ENCODE measurements at regions not wholly inside any gene's neighbourhood (a gene's known extent, or its start where the extent isn't known, plus 50 kb on each side); places are given as distances from the start of the nearest gene placed in this dataset.

- no peak for TF ChIP-seq JUND (IDR thresholded peaks at IDR 0.05; ENCODE audit: low read depth)
- no peak for DNase-seq (ENCODE audit: low read depth in 1 of 2, low spot score in 1 of 2)
- in situ Hi-C loops (cut with HindIII; ENCODE audit: low pct_unique_long_range_greater_than_20kb, low sequenced_read_pairs), result no loop called here
These were observed 192.8 kb upstream of the SALL3 start for GRCh38 chr18:78786776-78787175.

GRCh38 chr18:78787751-78788150, 191.9 kb upstream of the SALL3 start:
- DNase-seq (ENCODE audit: low read depth in 1 of 2, low spot score in 1 of 2), result no peak
- TF ChIP-seq JUND (IDR thresholded peaks at IDR 0.05; ENCODE audit: low read depth), result no peak
- in situ Hi-C loops (cut with HindIII; ENCODE audit: low pct_unique_long_range_greater_than_20kb, low sequenced_read_pairs), result no loop called here

GRCh38 chr18:78788161-78788560, 191.5 kb upstream of the SALL3 start:
- in situ Hi-C loops (cut with HindIII; ENCODE audit: low pct_unique_long_range_greater_than_20kb, low sequenced_read_pairs), result no loop called here
- DNase-seq (ENCODE audit: low read depth in 1 of 2, low spot score in 1 of 2), result no peak
- no peak for TF ChIP-seq JUND (IDR thresholded peaks at IDR 0.05; ENCODE audit: low read depth)

- DNase-seq (ENCODE audit: low read depth in 1 of 2, low spot score in 1 of 2), result no peak
- TF ChIP-seq JUND (IDR thresholded peaks at IDR 0.05; ENCODE audit: low read depth), result no peak
- in situ Hi-C loops (cut with HindIII; ENCODE audit: low pct_unique_long_range_greater_than_20kb, low sequenced_read_pairs), result no loop called here
These were observed 189.8 kb upstream of the SALL3 start for GRCh38 chr18:78789850-78790249.

- no peak for TF ChIP-seq JUND (IDR thresholded peaks at IDR 0.05; ENCODE audit: low read depth)
- in situ Hi-C loops (cut with HindIII; ENCODE audit: low pct_unique_long_range_greater_than_20kb, low sequenced_read_pairs), result no loop called here
- DNase-seq (ENCODE audit: low read depth in 1 of 2, low spot score in 1 of 2), result no peak
These were observed 189.1 kb upstream of the SALL3 start for GRCh38 chr18:78790511-78790910.

GRCh38 chr18:78790960-78791359, 188.7 kb upstream of the SALL3 start:
- no peak for DNase-seq (ENCODE audit: low read depth in 1 of 2, low spot score in 1 of 2)
- no peak for TF ChIP-seq JUND (IDR thresholded peaks at IDR 0.05; ENCODE audit: low read depth)
- in situ Hi-C loops (cut with HindIII; ENCODE audit: low pct_unique_long_range_greater_than_20kb, low sequenced_read_pairs), result no loop called here

GRCh38 chr18:78792094-78792493, 187.5 kb upstream of the SALL3 start:
- no peak for DNase-seq (ENCODE audit: low read depth in 1 of 2, low spot score in 1 of 2)
- in situ Hi-C loops (cut with HindIII; ENCODE audit: low pct_unique_long_range_greater_than_20kb, low sequenced_read_pairs), result no loop called here
- TF ChIP-seq JUND (IDR thresholded peaks at IDR 0.05; ENCODE audit: low read depth), result no peak

- no peak for TF ChIP-seq JUND (IDR thresholded peaks at IDR 0.05; ENCODE audit: low read depth)
- in situ Hi-C loops (cut with HindIII; ENCODE audit: low pct_unique_long_range_greater_than_20kb, low sequenced_read_pairs), result no loop called here
These were observed 186.9 kb upstream of the SALL3 start for GRCh38 chr18:78792736-78793135.

GRCh38 chr18:78793313-78794070, 186.1 kb upstream of the SALL3 start:
- in situ Hi-C loops (cut with HindIII; ENCODE audit: low pct_unique_long_range_greater_than_20kb, low sequenced_read_pairs), result no loop called here
- no peak for DNase-seq (ENCODE audit: low read depth in 1 of 2, low spot score in 1 of 2)
- no peak for TF ChIP-seq JUND (IDR thresholded peaks at IDR 0.05; ENCODE audit: low read depth)

More at GRCh38 chr18:78792736-78793135, 186.9 kb upstream of the SALL3 start:
- no peak for DNase-seq (ENCODE audit: low read depth in 1 of 2, low spot score in 1 of 2)

- no peak for TF ChIP-seq JUND (IDR thresholded peaks at IDR 0.05; ENCODE audit: low read depth)
- DNase-seq (ENCODE audit: low read depth in 1 of 2, low spot score in 1 of 2), result no peak
These were observed 185.6 kb upstream of the SALL3 start for GRCh38 chr18:78794071-78794430.

GRCh38 chr18:78796693-78797455, 182.7 kb upstream of the SALL3 start:
- no peak for TF ChIP-seq JUND (IDR thresholded peaks at IDR 0.05; ENCODE audit: low read depth)

More at GRCh38 chr18:78794071-78794430, 185.6 kb upstream of the SALL3 start:
- in situ Hi-C loops (cut with HindIII; ENCODE audit: low pct_unique_long_range_greater_than_20kb, low sequenced_read_pairs), result no loop called here

GRCh38 chr18:78797499-78797898, 182.1 kb upstream of the SALL3 start:
- in situ Hi-C loops (cut with HindIII; ENCODE audit: low pct_unique_long_range_greater_than_20kb, low sequenced_read_pairs), result no loop called here
- no peak for DNase-seq (ENCODE audit: low read depth in 1 of 2, low spot score in 1 of 2)
- TF ChIP-seq JUND (IDR thresholded peaks at IDR 0.05; ENCODE audit: low read depth), result no peak

More at GRCh38 chr18:78796693-78797455, 182.7 kb upstream of the SALL3 start:
- in situ Hi-C loops (cut with HindIII; ENCODE audit: low pct_unique_long_range_greater_than_20kb, low sequenced_read_pairs), result no loop called here
- no peak for DNase-seq (ENCODE audit: low read depth in 1 of 2, low spot score in 1 of 2)

Measured in T47D (cell line).